GM12872 (cell line): ENCODE measurements at regions not wholly inside any gene's neighbourhood (a gene's known extent, or its start where the extent isn't known, plus 50 kb on each side); places are given as distances from the start of the nearest gene placed in this dataset.

Experiments
- TF ChIP-seq, protein P1 (sequence below): IDR thresholded peaks from 3 replicates; pipeline ENCODE4 v1.5.1; 2011; ENCODE audit warnings: low read depth, mild to moderate bottlenecking, low read length, moderate library complexity; ENCODE audit not compliant: insufficient read depth

DNA sequence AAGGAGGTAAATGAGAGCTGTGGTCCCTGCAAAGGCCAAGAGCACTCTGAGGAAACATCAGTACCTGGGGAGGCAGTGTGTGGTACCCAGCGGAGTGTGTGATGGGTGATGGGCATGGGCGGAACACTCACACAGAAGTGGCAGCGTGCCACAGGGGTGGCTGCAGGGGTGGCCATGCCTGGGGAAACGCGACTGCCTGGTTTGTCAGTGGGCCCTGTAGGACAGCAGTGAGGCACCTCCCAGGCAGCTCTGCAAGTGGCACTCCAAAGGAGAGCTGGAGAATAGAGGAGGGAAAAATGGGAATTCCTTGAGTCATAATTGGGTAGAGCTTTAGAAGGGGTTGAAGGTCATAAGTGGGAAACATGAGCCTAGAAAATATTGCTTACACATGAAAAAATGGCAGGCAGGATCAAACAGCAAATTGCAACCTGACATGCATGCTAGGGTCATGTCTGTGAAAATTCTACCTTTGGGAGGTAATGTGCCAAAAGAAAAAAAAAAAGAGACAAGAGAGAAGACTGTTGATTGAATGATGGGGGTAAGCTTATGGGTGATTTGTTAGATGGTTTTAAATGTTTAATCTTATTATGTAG lies 138.4 kb downstream of the RPLP1 start:
- TF ChIP-seq, protein P1, sequence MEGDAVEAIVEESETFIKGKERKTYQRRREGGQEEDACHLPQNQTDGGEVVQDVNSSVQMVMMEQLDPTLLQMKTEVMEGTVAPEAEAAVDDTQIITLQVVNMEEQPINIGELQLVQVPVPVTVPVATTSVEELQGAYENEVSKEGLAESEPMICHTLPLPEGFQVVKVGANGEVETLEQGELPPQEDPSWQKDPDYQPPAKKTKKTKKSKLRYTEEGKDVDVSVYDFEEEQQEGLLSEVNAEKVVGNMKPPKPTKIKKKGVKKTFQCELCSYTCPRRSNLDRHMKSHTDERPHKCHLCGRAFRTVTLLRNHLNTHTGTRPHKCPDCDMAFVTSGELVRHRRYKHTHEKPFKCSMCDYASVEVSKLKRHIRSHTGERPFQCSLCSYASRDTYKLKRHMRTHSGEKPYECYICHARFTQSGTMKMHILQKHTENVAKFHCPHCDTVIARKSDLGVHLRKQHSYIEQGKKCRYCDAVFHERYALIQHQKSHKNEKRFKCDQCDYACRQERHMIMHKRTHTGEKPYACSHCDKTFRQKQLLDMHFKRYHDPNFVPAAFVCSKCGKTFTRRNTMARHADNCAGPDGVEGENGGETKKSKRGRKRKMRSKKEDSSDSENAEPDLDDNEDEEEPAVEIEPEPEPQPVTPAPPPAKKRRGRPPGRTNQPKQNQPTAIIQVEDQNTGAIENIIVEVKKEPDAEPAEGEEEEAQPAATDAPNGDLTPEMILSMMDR: no peak

DNA sequence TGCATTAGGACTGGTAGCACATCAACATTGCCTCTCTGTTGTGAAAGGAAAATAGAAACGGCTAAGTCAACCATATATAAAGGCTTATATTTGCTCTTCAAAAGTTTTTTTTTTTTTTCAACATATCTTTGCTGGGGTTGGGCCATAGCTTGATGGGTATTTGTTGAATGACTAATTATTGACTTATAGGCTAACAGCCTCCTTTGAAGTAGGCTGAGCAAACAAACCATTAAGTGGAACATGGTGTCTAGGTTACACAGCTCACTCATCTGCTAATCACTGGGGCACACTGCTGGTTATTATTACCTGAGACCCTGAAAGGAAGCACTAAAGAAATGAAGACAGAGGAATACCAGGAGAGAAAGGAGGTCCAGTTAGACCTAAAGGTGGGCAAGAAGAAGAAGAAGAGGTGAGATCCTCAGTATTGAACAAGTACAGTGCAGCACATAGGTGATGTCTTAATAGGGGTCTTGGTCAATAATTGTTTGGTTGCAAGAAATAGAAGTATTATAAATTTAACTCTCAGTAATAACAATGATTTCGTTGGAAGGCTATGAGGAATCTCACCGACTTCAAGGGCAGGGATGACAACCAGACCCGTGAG lies 139.4 kb downstream of the RPLP1 start:
- TF ChIP-seq, protein P1: no peak

GRCh38 chr15:69592954-69593353 lies 140.3 kb downstream of the RPLP1 start:
- TF ChIP-seq, protein P1: no peak

GRCh38 chr15:69593488-69593887 lies 140.9 kb downstream of the RPLP1 start:
- TF ChIP-seq, protein P1: no peak

DNA sequence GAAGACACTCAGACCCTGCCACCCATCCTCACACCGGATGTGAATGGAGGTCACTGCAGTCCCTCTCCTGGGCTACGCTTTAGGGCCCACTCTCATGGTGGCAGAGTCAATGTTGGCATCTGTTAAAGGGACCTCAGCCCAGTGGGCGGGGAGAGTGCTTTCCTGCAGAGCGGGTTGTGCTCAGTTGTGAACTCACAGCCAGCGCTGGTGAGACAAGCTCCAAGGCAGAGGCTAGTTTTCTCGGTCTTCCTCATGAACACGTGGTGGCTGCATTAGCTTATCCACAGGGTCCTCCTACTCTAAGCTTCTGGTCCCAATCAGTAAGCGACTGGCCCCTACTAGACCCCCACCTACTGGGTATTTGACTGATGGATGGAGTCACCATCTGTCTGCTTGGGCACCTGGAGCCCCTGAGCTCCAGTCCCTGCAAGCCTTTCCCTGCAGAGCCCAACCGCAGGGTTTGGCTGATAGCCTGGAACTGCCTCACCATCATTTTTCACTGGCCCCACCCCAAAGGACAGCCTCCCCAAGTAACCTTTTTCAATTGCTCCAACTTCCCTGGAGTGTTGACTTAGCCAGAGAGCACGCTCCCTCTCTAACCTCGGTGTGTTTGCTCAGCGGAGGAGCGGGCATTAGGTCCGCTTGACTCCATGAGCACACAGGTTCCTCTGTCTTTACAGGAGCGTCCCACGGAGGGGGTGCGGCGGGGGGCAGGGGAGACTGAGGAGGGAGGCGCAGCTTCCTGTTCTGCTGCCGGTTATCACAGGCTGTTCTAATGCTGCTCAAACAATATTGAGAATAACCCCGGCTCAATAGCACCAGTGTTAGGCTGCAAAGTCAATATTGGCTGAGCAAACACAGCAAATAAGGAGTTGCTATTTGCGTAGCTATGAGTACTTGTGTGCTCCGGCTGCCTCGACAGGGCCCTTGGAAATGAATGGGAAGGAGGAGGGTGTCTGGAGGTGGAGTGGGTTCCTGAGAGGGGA lies 141.7 kb downstream of the RPLP1 start:
- TF ChIP-seq, protein P1: no peak

DNA sequence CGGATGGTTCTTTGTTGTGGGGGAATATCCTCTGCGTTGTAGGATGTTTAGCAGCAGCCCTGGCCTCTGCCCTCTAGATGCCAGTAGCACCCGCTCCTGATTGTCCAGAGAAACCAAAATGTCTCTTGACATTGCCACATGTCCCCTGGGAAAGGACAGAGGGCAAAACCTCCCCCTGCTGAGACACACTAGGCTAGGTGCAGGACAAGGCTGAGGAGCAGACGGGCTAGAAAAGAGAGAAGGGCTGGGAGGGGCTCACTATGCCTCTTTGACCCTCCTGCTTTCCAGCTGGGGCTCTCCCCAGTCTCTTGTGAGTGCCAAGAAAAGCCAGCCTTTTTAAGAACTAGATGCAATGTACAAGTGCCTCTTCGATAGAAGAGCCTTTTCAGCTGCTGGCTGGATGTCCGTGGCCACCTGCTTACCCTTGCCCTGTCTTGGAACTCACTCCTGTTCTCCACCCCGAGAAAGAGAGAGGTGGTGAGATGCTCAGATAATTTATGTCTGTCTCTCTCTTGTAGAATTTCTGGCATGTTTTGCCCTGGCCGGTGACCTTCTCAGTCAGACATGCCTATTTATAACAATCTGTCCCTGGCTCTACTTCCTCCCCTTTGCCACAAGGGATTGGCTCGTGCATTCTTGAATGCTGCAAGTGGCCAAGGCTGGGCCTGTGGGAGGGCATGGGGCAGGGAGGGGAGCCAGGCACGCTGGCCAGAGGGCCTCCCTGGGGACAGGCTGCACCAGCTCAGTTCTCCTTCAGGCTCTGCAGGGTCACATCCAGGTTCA lies 142.6 kb downstream of the RPLP1 start:
- TF ChIP-seq, protein P1: no peak

DNA sequence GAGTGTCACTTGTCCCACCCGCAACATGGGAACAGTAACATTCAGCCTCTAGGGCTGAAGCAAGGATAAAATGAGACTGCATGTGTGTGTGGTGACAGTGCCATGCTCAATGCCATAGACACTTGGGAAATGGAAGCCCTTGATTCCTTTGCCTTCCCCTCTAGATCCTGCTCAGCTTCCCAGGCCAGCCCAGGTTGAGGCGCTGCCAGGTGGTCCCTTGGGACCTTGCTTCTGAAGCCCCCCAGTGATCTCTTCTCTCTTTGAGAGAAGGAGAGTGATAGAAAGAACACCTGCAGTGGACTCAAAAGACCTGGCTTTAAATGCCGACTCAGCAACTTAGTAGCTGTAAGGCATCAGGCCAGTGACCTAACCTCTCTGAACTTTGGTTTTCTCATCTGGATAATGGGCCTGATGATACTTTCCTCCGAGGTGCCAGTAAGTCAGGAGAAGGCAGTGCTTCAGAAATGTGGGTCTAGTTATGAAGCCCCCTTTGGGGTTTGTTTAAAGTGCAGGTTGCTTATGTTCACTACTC lies 144.5 kb downstream of the RPLP1 start:
- TF ChIP-seq, protein P1: no peak
